ENCODE measurements at regions not wholly inside any gene's neighbourhood (a gene's known extent, or its start where the extent isn't known, plus 50 kb on each side); places are given as distances from the start of the nearest gene placed in this dataset.

GRCh38 chr21:17343055-17343454 is 169.8 kb upstream of the CXADR start:
- Histone ChIP-seq H3K4me1 (ENCODE audit: control insufficient read depth in 5 of 5, insufficient read depth in 5 of 5, low read length in 5 of 5) (peaks cover 0 to 1% (median 0%) of the 10 kb centered on the region in 5 donors), H3K4me3 (no peak overlapping the region), H3K36me3 (ENCODE audit: control insufficient read depth in 4 of 4, insufficient read depth in 4 of 4, low read length in 4 of 4) (no peaks in the 10 kb centered on the region), H3K9me3 (ENCODE audit: control insufficient read depth in 4 of 4, insufficient read depth in 3 of 4, low read length in 3 of 4) (no peaks in the 10 kb centered on the region), H3K27me3 (ENCODE audit: control insufficient read depth in 3 of 3, insufficient read depth in 3 of 3, low read length in 2 of 3) (no peaks in the 10 kb centered on the region), H3K27ac (ENCODE audit: low read depth in 1 of 2, low read length in 1 of 2) (no peak overlapping the region), H3K9ac (ENCODE audit: insufficient read depth in 1 of 2, low read length in 2 of 2) (no peak overlapping the region)
- TF ChIP-seq CTCF (IDR thresholded peaks at IDR 0.05; ENCODE audit: control extremely low read depth, extremely low read depth) = no peak
- whole genome bisulfite sequencing, 2 donors = 30 to 42% methylated on average over 2 of the region's 2 CpGs
- peak in 2 of 3 donors; percentile 14 to 33 for DNase-seq
- ATAC-seq (ENCODE audit: insufficient read depth, low FRiP score) = no peak

GRCh38 chr21:17348357-17348756 is 164.5 kb upstream of the CXADR start:
- DNase-seq (no peak), ATAC-seq (ENCODE audit: insufficient read depth, low FRiP score) (no peak)
- H3K27ac ChIP-seq (ENCODE audit: low read depth in 1 of 2, low read length in 1 of 2) = no peak overlapping the region
- no peaks in the 10 kb centered on the region for H3K36me3 ChIP-seq (ENCODE audit: control insufficient read depth in 4 of 4, insufficient read depth in 4 of 4, low read length in 4 of 4)
- no peaks in the 10 kb centered on the region for H3K4me1 ChIP-seq (ENCODE audit: control insufficient read depth in 5 of 5, insufficient read depth in 5 of 5, low read length in 5 of 5)
- 74 to 81% methylated on average over 3 of the region's 3 CpGs for WGBS, 2 donors
- no peak for TF ChIP-seq CTCF (IDR thresholded peaks at IDR 0.05; ENCODE audit: control extremely low read depth, extremely low read depth)
- H3K9ac ChIP-seq (ENCODE audit: insufficient read depth in 1 of 2, low read length in 2 of 2) = no peak overlapping the region
- no peak overlapping the region for H3K4me3 ChIP-seq
- no peaks in the 10 kb centered on the region for H3K9me3 ChIP-seq (ENCODE audit: control insufficient read depth in 4 of 4, insufficient read depth in 3 of 4, low read length in 3 of 4)
- no peaks in the 10 kb centered on the region for H3K27me3 ChIP-seq (ENCODE audit: control insufficient read depth in 3 of 3, insufficient read depth in 3 of 3, low read length in 2 of 3)

GRCh38 chr21:17348849-17349248 is 164.0 kb upstream of the CXADR start:
- 41 to 77% methylated on average over 1 of the region's 1 CpG for WGBS, 2 donors
- Histone ChIP-seq H3K4me1 (ENCODE audit: control insufficient read depth in 5 of 5, insufficient read depth in 5 of 5, low read length in 5 of 5) (no peaks in the 10 kb centered on the region), H3K9me3 (ENCODE audit: control insufficient read depth in 4 of 4, insufficient read depth in 3 of 4, low read length in 3 of 4) (no peaks in the 10 kb centered on the region), H3K9ac (ENCODE audit: insufficient read depth in 1 of 2, low read length in 2 of 2) (no peak overlapping the region), H3K27ac (ENCODE audit: low read depth in 1 of 2, low read length in 1 of 2) (no peak overlapping the region), H3K36me3 (ENCODE audit: control insufficient read depth in 4 of 4, insufficient read depth in 4 of 4, low read length in 4 of 4) (no peaks in the 10 kb centered on the region), H3K4me3 (no peak overlapping the region), H3K27me3 (ENCODE audit: control insufficient read depth in 3 of 3, insufficient read depth in 3 of 3, low read length in 2 of 3) (no peaks in the 10 kb centered on the region)
- no peak for ATAC-seq (ENCODE audit: insufficient read depth, low FRiP score)
- TF ChIP-seq CTCF (IDR thresholded peaks at IDR 0.05; ENCODE audit: control extremely low read depth, extremely low read depth) = no peak
- no peak for DNase-seq

GRCh38 chr21:17351766-17352165 is 161.1 kb upstream of the CXADR start:
- no peak overlapping the region for H3K27ac ChIP-seq (ENCODE audit: low read depth in 1 of 2, low read length in 1 of 2)
- ATAC-seq (ENCODE audit: insufficient read depth, low FRiP score) (no peak), DNase-seq (no peak)
- no peaks in the 10 kb centered on the region for H3K36me3 ChIP-seq (ENCODE audit: control insufficient read depth in 4 of 4, insufficient read depth in 4 of 4, low read length in 4 of 4)
- no peaks in the 10 kb centered on the region for H3K27me3 ChIP-seq (ENCODE audit: control insufficient read depth in 3 of 3, insufficient read depth in 3 of 3, low read length in 2 of 3)
- WGBS, 2 donors = 88 to 99% methylated on average over 2 of the region's 2 CpGs
- TF ChIP-seq CTCF (IDR thresholded peaks at IDR 0.05; ENCODE audit: control extremely low read depth, extremely low read depth) = no peak
- no peaks in the 10 kb centered on the region for H3K4me1 ChIP-seq (ENCODE audit: control insufficient read depth in 5 of 5, insufficient read depth in 5 of 5, low read length in 5 of 5)
- no peak overlapping the region for H3K9ac ChIP-seq (ENCODE audit: insufficient read depth in 1 of 2, low read length in 2 of 2)
- H3K4me3 ChIP-seq = no peak overlapping the region
- no peaks in the 10 kb centered on the region for H3K9me3 ChIP-seq (ENCODE audit: control insufficient read depth in 4 of 4, insufficient read depth in 3 of 4, low read length in 3 of 4)

All from lung (tissue), 11 donors.